Pons (tissue), 1 donor: ENCODE measurements at regions not wholly inside any gene's neighbourhood (a gene's known extent, or its start where the extent isn't known, plus 50 kb on each side); places are given as distances from the start of the nearest gene placed in this dataset.

Experiments
- DNase-seq: peaks from one replicate; pipeline ENCODE4 v3.0.0-alpha.2; 2016; ENCODE audit warnings: low spot score

- DNase-seq: peak; percentile 84
Measured at GRCh38 chr2:67974559-67975430, 88.0 kb downstream of the C1D start.

- DNase-seq: no peak
Measured at GRCh38 chr2:67977464-67977863, 85.3 kb downstream of the C1D start.

- DNase-seq: no peak
Measured at GRCh38 chr2:67982956-67983355, 79.8 kb downstream of the C1D start.

- no peak for DNase-seq
Measured at GRCh38 chr2:67984600-67984999, 78.2 kb downstream of the C1D start.

- no peak for DNase-seq
Measured at GRCh38 chr2:67985586-67985985, 77.2 kb downstream of the C1D start.

- DNase-seq: no peak
Measured at GRCh38 chr2:67986258-67986657, 76.5 kb downstream of the C1D start.
